ENCODE measurements at regions not wholly inside any gene's neighbourhood (a gene's known extent, or its start where the extent isn't known, plus 50 kb on each side); places are given as distances from the start of the nearest gene placed in this dataset.

DNA sequence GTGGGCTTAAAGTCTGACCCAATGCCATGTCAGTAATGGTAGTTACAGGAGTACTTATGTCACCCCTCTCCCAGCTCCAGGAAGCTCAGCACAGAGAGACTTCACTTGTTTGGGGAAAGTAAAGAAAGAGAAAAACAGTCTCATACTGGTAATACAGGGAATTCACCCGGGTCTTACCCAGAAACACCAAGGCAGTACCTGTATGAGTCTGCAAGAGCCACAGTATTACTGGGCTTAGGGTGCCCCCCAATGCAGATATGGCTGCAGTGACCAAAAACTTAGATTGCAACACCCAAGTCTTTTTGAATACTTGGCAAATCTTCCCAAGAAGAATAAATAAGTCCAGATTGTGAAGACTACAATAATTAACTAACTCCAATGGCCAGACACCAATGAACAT is 622.1 kb downstream of the IGSF11 start:
- DNase-seq = no peak

DNA sequence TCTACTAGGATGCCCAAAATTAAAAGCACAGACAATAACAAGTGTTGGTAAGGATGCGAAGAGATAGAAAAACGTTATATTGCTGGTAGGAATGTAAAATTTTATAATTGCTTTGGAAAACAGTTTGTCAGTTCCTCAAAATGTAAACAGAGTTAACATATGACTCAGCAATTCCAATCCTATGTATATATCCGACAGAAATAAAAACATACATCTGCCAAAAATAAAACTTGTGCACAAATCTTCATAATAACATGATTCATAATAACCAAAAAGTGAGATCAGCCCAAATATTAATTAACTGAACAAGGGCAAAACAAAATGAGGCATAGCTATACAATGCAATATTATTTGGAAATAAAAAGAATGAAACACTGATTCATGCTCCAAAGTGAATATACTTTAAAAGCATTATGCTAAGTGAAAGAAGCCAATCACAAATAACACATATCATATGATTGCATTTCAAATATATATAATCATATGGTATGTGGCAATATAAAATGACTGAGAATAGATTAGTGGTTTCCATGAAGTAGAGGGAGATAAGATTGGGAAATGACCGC is 609.3 kb downstream of the IGSF11 start:
- no peak for DNase-seq

DNA sequence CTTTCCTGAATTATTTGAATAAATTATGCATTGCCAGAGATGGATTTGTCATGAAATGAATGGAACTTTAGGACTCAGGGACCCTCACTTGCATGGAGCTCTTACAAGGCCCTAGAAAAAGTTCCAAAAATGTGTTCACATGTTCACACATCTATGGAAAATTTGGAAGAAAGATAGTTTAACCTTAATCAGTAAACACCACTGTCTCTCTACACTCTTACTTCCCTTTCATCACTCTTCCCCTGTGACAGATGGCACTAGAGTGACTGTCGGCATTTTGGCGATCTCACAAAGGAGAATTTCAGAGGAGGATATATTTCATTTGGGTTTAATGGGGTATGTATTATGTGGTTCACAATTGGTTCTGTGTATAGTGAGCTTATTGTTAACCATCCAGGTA is 600.8 kb downstream of the IGSF11 start:
- DNase-seq = no peak

DNA sequence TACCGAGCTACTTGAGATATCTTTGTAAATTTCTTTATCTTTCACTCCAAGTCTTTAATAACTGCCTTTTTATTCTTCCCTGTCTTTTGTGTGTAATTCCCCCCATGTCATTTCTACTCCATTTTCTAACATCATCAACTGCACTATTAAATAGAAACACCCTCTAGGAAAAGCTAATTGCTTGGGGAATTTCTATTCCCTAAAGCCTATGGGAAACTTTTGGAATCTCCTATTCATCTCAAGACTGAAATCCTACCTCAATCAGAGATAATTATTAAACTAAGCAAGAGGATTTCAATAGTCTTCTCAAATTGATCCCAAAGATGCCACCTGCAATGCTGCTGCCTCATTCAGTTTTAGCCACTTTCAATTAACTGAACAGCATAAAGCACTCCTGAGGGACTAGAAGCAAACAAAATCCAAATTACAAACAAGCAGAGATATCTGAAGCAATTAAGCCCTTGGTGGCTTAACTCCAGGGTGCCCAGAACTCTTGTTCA is 598.7 kb downstream of the IGSF11 start:
- no peak for DNase-seq

DNA sequence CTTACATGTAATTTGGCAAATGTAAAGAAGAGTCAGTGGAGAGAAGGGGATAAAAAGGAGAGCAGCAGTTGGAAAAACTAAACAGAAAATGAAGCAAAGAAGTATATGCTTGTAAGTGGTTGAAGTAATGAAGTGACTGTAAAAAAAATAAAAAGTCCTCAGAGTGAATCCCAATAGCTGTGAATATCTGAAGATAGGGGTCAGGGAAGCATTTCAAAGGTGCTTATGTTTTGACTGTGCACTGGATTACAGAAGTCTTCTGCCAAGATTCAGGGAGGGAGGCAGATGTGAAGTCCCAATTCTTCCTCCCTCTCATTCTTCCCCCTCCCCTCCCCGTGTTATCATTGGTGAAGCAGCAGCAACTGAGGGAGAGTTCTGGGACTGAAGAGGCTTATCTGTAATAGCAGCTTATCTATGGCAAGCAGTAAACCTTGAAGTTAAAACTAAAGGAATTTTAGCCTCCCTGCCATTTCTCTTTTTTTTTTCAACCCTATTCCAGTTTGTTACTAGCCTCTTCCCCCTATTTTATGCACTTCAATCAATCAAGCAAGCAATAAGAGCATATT is 597.9 kb downstream of the IGSF11 start:
- no peak for DNase-seq

DNA sequence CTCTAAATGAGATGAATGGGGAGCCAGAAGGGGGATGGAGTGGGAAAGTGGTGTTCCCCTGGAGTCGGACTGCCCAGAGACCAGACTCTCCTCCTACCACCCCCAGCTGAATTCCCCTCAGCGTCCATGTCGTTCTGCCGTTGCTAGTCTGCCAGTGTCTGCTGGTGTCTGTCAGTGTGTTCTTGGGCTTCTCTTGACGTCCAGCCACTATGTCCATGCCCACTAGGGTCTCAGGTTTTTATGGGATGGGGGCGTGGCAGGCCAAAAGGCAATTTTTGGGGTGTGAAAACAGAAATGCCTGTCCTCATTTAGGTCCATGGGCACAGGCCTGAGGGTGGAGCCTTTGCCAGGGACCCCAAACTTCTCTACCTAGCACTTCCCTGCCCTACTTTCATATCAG is 589.6 kb downstream of the IGSF11 start:
- DNase-seq = no peak

GRCh38 chr3:118447339-118447738 is 587.3 kb downstream of the IGSF11 start:
- no peak for DNase-seq

DNA sequence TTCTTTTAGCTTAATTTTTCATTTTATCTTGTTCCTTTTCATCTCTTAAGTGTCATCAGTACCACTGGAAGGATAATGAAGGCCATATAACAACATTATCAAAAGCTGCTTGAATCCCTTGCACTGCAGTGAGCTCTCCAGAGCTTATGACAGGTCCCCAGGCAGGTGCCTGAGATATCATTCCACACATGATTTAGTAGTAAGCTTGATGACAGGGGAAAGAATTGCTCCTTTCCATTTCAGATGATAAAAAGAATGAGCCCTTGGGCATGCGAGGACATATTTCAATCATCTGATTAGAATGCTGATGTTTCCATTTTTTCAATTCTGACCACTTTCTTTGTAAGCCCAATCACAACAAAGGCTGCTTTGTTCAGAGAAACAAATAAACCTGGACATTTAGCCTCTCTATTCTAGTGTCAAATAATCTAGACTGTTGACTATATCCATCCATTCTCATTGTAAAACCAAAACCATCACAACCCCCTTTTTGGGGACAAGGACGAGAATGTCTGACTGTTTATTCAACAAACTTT is 567.8 kb downstream of the IGSF11 start:
- no peak for DNase-seq

DNA sequence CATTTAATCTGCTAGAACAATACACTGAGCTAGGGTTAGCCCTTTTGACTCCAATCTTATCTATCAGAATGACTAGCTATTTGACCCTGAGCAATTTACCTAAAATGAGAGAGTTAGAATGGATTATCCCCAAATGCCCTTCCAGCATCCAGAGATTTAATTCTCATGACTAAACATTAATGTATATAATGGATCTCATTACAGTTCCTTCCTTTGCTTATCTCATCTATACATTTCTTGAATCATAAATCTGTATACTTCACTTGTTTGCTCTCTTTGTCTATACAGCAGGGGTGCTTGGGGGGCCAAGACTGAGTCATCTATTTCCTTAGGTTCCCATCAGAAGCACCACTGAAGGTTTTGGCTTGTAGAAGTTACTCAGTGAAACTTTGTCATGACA is 565.8 kb downstream of the IGSF11 start:
- no peak for DNase-seq

- no peak for DNase-seq
These were observed 562.1 kb downstream of the IGSF11 start for GRCh38 chr3:118472586-118472985.

DNA sequence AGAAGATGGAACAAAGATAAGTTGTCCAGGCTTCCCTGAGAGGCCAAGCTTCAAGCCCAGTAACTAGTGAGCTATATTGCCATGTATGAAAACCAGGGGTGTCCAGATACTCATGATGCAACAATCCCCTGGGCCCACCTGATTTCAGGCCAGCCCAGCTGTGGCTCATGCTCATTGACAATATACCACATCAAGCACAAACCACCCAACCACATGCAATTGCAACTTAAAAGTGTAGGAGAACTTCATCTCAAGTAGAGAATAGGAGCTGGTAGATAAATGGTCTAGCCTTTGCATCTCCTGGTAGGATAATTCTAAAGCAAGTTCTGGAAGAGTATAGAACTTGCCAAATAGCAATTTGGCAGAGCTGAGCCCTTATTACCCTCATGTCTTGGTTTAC is 561.3 kb downstream of the IGSF11 start:
- DNase-seq = no peak

DNA sequence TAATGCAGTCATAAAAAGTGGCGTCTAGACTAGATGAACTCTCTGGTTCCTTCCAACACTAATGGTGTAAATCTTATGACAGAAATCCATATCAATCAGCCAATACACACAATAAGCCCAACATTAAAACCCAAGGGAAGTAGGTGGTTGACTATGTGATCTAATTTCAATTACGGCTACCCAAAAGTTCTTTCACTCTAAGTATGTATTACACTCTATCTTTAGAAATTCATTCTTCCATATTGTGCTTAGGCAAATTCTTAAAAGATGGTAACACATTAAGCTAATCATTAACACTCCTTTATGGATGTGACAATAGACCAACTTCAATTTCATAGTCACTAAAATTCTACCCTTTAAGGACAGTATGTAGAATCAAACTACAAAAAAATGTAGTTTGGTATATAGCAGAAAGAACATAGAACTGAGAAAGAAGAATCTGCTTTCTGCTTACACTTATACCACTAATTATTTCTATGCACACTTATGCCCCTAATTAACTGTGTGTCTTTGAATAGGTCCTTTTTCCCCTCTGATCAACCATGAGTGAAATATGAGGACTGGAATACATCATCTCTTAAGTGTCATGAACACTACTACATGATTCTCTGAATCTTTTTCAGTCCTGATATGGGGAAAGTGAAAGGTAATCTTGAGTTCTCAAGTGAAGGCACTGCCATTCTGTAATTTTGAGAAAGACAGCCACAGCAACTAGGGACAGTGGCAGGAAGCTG is 557.6 kb downstream of the IGSF11 start:
- DNase-seq = no peak

DNA sequence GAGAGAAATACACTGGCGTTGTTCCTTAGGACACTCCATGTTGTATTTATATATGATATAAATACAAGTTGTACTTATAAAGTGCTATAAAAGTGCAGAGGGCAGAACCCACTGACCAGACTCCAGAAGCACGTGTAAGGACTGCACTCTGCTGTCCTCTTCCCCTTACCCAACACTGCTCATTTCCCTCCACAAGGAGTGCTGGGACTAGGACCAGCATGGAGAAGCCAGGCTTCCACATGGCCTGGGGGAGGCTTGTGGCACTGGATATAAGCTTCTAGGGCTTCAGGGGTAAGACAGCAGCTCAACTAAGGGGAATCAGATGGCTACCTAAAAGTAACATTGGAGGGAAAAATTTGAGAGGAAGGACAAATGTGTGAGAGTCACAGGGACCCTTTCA is 556.9 kb downstream of the IGSF11 start:
- DNase-seq = no peak

DNA sequence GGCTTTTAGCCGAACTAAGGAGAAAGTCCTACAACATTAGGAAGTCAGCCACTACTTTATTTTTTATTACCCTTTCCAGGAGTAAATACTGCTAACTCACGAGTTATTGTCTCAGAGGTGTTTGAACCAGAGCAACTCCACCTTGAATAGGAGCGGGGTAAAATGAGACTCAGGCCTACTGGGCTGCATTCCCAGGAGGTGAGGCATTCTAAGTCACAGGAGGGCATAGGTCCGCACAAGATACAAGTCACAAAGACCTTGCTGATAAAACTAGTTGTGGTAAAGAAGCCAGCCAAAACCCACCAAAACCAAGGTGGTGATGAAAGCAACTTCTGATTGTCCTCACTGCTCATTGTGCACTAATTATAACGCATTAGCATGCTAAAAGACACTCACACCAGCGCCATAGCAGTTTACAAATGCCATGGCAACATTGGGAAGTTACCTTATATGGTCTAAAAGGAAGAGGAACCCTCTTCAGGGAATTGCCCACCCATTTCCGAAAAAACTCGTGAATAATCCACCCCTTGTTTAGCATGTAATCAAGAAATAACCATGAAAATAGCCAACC is 555.9 kb downstream of the IGSF11 start:
- no peak for DNase-seq

- DNase-seq = no peak
These were observed 555.3 kb downstream of the IGSF11 start for GRCh38 chr3:118479376-118479775.

GRCh38 chr3:118480101-118480860 is 554.4 kb downstream of the IGSF11 start:
- DNase-seq = no peak

GRCh38 chr3:118485693-118486092 is 549.0 kb downstream of the IGSF11 start:
- DNase-seq = no peak

DNA sequence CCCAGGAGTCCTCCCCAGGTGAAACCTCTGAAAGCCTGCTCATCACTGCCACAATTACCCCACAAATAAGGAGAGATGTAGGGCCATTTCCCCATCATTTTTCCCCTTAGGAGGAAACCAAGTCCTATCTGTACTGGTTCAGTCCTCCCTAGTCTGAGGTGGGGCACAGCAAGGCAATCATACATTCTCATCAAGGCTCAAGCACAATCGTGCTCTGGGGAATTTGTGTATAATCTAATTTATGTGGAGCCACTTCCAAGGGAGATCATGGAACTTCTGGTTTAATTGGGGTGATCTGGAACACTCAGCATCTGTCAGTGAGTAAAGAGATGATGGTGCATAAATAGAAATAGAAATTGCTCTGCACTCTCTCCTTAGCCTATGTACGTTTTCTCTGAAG is 546.9 kb downstream of the IGSF11 start:
- DNase-seq = no peak

- DNase-seq = no peak
These were observed 545.9 kb downstream of the IGSF11 start for GRCh38 chr3:118488732-118489131.

GRCh38 chr3:118495206-118495605 is 539.4 kb downstream of the IGSF11 start:
- no peak for DNase-seq

DNA sequence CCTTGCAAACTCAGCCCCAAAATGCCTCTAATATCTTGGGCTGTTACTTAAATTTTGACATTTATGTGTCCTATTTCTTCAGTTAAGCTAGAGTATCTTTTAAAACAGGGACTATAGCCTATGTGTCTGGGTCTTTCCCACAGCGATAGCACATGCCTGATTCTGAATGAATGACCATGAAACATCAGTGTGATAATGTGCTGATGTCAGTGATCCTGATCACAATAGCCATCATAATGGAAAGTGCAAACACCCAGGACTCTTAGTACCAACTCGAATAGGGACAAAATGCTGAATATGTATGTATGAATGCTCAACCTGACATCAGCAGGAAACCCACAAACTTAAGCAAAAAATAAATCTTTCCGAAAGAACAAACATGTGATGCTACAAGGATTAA is 537.4 kb downstream of the IGSF11 start:
- no peak for DNase-seq

DNA sequence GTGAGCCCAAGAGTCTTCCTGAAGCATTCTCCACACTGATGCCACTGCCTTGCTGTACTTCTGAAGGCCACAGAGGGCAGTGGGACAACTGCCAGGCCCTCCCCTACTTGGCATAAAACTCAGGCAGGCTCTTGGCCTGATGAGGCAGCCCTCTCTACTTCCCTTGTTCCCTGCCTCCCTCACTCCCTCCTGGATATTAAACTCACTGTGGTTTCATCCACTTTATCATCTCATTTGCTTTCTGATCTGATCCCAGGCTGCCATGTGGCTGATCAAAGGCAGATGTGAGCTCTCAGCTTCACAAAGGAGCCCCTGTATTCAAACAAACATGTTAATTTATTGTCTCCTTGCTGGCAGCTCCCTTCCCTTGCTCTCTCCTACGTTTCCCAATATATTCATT is 533.5 kb downstream of the IGSF11 start:
- DNase-seq = no peak

DNA sequence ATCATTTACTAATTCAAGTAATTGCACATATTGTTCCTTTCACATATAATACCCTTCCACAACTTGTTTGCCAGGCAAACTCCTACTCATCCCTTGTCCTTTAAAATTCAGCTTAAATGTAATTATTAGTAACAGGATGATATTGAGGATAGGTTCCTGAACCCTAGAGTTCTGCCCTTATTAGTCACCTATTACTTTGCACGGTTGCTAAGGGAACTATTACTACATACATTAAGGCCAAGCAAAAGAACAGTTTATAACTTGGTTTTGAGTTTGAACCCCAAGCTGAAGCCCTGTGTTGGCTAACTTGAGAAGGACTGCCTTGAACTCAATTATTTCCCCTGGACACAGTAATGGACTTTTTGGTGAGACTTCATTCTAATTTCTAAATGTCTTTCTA is 529.7 kb downstream of the IGSF11 start:
- DNase-seq = no peak

Measured in AML-193 (cell line).